ENCODE measurements at regions not wholly inside any gene's neighbourhood (a gene's known extent, or its start where the extent isn't known, plus 50 kb on each side); places are given as distances from the start of the nearest gene placed in this dataset.

DNA sequence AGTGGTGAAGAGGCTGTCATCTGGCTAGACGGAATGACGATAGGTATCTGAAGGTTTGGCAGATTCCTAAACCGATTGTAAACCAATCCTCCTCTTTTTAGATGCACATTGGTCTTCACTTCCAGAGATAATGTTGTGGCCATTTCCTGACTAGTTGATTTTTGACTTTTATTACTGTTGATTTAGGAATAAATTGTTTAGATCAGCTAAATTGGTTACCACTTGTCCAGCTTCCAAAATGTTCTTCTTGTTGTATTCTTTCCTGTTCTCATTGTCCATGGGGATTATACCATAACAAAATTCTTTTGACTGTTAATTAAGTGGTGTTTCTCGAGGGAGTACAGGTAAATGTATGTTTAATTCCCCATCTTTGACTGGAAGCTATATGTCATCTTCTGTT is 119.7 kb downstream of the MACROH2A1 start:
- H3K4ac ChIP-seq (ENCODE audit: low read length): no peak overlapping the region
- H4K91ac ChIP-seq (ENCODE audit: low read depth, low read length, poor library complexity): no peak overlapping the region
- DNase-seq (ENCODE audit: low spot score): no peak
- no peak overlapping the region for H2AK5ac ChIP-seq (ENCODE audit: low read depth, low read length)
- no peak overlapping the region for H3K4me2 ChIP-seq (ENCODE audit: insufficient read depth, low read length, poor library complexity, severe bottlenecking)
- H3K4me3 ChIP-seq (ENCODE audit: low read length in 2 of 2): no peak overlapping the region
- no peak overlapping the region for H2BK12ac ChIP-seq (ENCODE audit: low read length)
- H3K27ac ChIP-seq (replicated peaks; ENCODE audit: low read length): no peak overlapping the region
- H3K9ac ChIP-seq (ENCODE audit: low read depth, low read length, poor library complexity): no peak overlapping the region
- H2AFZ ChIP-seq (ENCODE audit: low read length): no peak overlapping the region
- no peak overlapping the region for H3K18ac ChIP-seq (ENCODE audit: low read length)
- no peaks in the 10 kb centered on the region for H3K36me3 ChIP-seq (replicated peaks in 1 of 2; ENCODE audit: control insufficient read depth in 2 of 2, insufficient read depth in 2 of 2, low read length in 2 of 2)
- H3K23ac ChIP-seq (ENCODE audit: low read depth, low read length, poor library complexity): no peak overlapping the region
- WGBS, 2 donors (ENCODE audit: extremely low coverage in 2 of 2, insufficient read length in 2 of 2, insufficient replicate concordance in 1 of 2): no CpG with 5 or more reads among the region's 4 CpGs
- no peaks in the 10 kb centered on the region for H3K79me1 ChIP-seq (ENCODE audit: low read depth, low read length)
- H3K14ac ChIP-seq (ENCODE audit: low read length): no peak overlapping the region
- no peak overlapping the region for H2BK5ac ChIP-seq (ENCODE audit: low read length)
- H3K9me3 ChIP-seq (replicated peaks in 1 of 2; ENCODE audit: control insufficient read depth in 2 of 2, insufficient read depth in 1 of 2, low read depth in 1 of 2, low read length in 2 of 2): no peaks in the 10 kb centered on the region
- H2BK15ac ChIP-seq (ENCODE audit: low read length): no peak overlapping the region
- H2BK120ac ChIP-seq (ENCODE audit: low read depth, low read length): no peak overlapping the region
- no peaks in the 10 kb centered on the region for H3K4me1 ChIP-seq (ENCODE audit: control insufficient read depth in 2 of 2, insufficient read depth in 1 of 2, low read depth in 1 of 2, low read length in 2 of 2)
- no peak overlapping the region for H4K8ac ChIP-seq (ENCODE audit: low read depth, low read length)
- peaks cover 0 to 9% (median 0%) of the 10 kb centered on the region in 3 experiments for H3K27me3 ChIP-seq (ENCODE audit: control insufficient read depth in 3 of 3, insufficient read depth in 3 of 3, low read depth in 1 of 3, low read length in 3 of 3)

DNA sequence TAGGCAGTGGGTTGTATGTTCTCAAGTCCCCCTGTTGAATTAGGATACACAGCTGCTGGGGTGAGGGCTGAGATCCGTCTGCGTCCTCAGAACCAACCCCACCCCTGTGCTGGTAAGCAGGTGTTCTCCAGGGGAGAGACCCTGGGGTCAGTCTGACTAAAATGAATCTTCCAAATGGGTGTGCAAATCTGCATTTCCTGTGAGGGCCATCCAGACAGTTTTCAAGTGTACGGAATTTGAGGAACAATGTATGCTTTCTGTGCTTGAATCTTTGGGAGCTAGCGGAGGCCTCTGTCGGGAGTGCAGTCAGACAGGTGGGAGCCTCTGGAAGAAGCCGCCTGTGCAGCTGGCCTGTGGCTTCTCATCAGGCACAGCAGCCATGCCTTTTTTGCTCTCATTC is 122.9 kb downstream of the MACROH2A1 start:
- WGBS, 2 donors (ENCODE audit: extremely low coverage in 2 of 2, insufficient read length in 2 of 2, insufficient replicate concordance in 1 of 2): no CpG with 5 or more reads among the region's 6 CpGs
- Histone ChIP-seq H3K4me1 (ENCODE audit: control insufficient read depth in 2 of 2, insufficient read depth in 1 of 2, low read depth in 1 of 2, low read length in 2 of 2) (peaks cover 0 to 2% of the 10 kb centered on the region in 2 donors), H4K8ac (ENCODE audit: low read depth, low read length) (no peak overlapping the region), H3K9me3 (replicated peaks in 1 of 2; ENCODE audit: control insufficient read depth in 2 of 2, insufficient read depth in 1 of 2, low read depth in 1 of 2, low read length in 2 of 2) (no peaks in the 10 kb centered on the region), H3K14ac (ENCODE audit: low read length) (no peak overlapping the region), H2BK12ac (ENCODE audit: low read length) (no peak overlapping the region), H2BK15ac (ENCODE audit: low read length) (no peak overlapping the region), H3K18ac (ENCODE audit: low read length) (no peak overlapping the region), H2BK120ac (ENCODE audit: low read depth, low read length) (no peak overlapping the region), H2AK5ac (ENCODE audit: low read depth, low read length) (no peak overlapping the region), H2AFZ (ENCODE audit: low read length) (no peak overlapping the region), H3K27ac (replicated peaks; ENCODE audit: low read length) (no peak overlapping the region), H3K79me1 (ENCODE audit: low read depth, low read length) (no peaks in the 10 kb centered on the region), H3K4me3 (ENCODE audit: low read length in 2 of 2) (no peak overlapping the region), H3K36me3 (replicated peaks in 1 of 2; ENCODE audit: control insufficient read depth in 2 of 2, insufficient read depth in 2 of 2, low read length in 2 of 2) (no peaks in the 10 kb centered on the region), H3K27me3 (ENCODE audit: control insufficient read depth in 3 of 3, insufficient read depth in 3 of 3, low read depth in 1 of 3, low read length in 3 of 3) (peaks cover 0 to 30% (median 0%) of the 10 kb centered on the region in 3 experiments), H3K4ac (ENCODE audit: low read length) (no peak overlapping the region), H4K91ac (ENCODE audit: low read depth, low read length, poor library complexity) (no peak overlapping the region), H2BK5ac (ENCODE audit: low read length) (no peak overlapping the region), H3K4me2 (ENCODE audit: insufficient read depth, low read length, poor library complexity, severe bottlenecking) (no peak overlapping the region), H3K9ac (ENCODE audit: low read depth, low read length, poor library complexity) (no peak overlapping the region), H3K23ac (ENCODE audit: low read depth, low read length, poor library complexity) (no peak overlapping the region)
- no peak for DNase-seq (ENCODE audit: low spot score)

DNA sequence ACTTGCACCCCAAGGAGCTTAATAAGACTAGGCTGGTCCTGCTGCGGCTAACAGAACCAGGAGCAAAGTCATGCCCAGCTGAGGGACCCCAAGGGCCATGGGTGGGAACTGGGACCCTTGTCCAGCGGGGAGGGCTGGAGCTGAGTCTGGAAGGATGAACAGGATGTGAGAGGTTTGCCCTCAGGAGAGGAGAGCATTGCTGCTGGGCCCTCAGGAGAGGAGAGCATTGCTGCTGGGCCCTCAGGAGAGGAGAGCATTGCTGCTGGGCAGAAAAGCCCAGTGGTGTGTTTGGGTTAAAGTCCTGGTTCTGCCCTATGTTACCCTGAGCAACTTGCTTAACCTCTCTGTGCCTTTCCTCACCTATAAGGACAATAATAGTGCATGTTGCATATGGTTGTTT is 125.8 kb downstream of the MACROH2A1 start:
- Histone ChIP-seq H3K4me2 (ENCODE audit: insufficient read depth, low read length, poor library complexity, severe bottlenecking) (no peak overlapping the region), H3K4ac (ENCODE audit: low read length) (no peak overlapping the region), H2AFZ (ENCODE audit: low read length) (no peak overlapping the region)

DNA sequence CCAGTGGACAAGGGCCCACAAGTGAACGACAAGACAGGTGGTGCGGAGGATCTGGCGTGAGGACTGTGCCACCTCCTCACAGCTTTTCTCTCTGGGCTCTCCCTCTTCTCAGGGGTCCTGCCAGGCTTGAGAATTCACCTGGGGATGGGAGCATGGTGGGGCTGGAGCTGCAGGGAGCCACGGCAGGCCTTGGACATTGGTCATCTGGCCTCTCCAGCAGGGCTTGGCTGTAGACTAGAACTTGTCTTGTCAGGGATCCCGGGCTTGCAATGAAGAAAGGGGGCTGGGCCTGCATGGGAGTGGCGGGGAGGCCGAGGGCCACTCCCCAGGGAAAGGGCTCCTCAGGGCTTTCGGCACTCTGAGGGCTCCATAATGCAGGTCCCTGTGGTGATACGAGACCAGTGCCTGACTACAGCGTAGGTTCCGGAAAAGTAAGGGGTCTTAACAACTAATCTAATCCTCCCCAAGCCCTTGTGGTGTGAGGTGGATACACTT is 126.7 kb downstream of the MACROH2A1 start:
- no peak overlapping the region for H3K4me3 ChIP-seq (ENCODE audit: low read length in 2 of 2)
- no peak overlapping the region for H3K23ac ChIP-seq (ENCODE audit: low read depth, low read length, poor library complexity)
- H2BK120ac ChIP-seq (ENCODE audit: low read depth, low read length): no peak overlapping the region
- peak overlapping the region; percentile 6 for H3K9ac ChIP-seq (ENCODE audit: low read depth, low read length, poor library complexity)
- H4K91ac ChIP-seq (ENCODE audit: low read depth, low read length, poor library complexity): no peak overlapping the region
- no peak overlapping the region for H3K4ac ChIP-seq (ENCODE audit: low read length)
- peak overlapping the region; percentile 61 for H3K14ac ChIP-seq (ENCODE audit: low read length)
- H2BK15ac ChIP-seq (ENCODE audit: low read length): peak overlapping the region; percentile 6
- H3K4me2 ChIP-seq (ENCODE audit: insufficient read depth, low read length, poor library complexity, severe bottlenecking): no peak overlapping the region
- no peaks in the 10 kb centered on the region for H3K36me3 ChIP-seq (replicated peaks in 1 of 2; ENCODE audit: control insufficient read depth in 2 of 2, insufficient read depth in 2 of 2, low read length in 2 of 2)
- H2BK5ac ChIP-seq (ENCODE audit: low read length): no peak overlapping the region
- H2BK12ac ChIP-seq (ENCODE audit: low read length): no peak overlapping the region
- peaks cover 0 to 31% (median 0%) of the 10 kb centered on the region in 3 experiments for H3K27me3 ChIP-seq (ENCODE audit: control insufficient read depth in 3 of 3, insufficient read depth in 3 of 3, low read depth in 1 of 3, low read length in 3 of 3)
- H2AK5ac ChIP-seq (ENCODE audit: low read depth, low read length): peak overlapping the region; percentile 13
- H3K27ac ChIP-seq (replicated peaks; ENCODE audit: low read length): no peak overlapping the region
- no CpG with 5 or more reads among the region's 11 CpGs for WGBS, 2 donors (ENCODE audit: extremely low coverage in 2 of 2, insufficient read length in 2 of 2, insufficient replicate concordance in 1 of 2)
- no peak for DNase-seq (ENCODE audit: low spot score)
- no peaks in the 10 kb centered on the region for H3K9me3 ChIP-seq (replicated peaks in 1 of 2; ENCODE audit: control insufficient read depth in 2 of 2, insufficient read depth in 1 of 2, low read depth in 1 of 2, low read length in 2 of 2)
- H4K8ac ChIP-seq (ENCODE audit: low read depth, low read length): no peak overlapping the region
- H3K79me1 ChIP-seq (ENCODE audit: low read depth, low read length): no peaks in the 10 kb centered on the region
- peaks cover 0 to 4% of the 10 kb centered on the region in 2 donors for H3K4me1 ChIP-seq (ENCODE audit: control insufficient read depth in 2 of 2, insufficient read depth in 1 of 2, low read depth in 1 of 2, low read length in 2 of 2)
- H2AFZ ChIP-seq (ENCODE audit: low read length): no peak overlapping the region
- peak overlapping the region; percentile 30 for H3K18ac ChIP-seq (ENCODE audit: low read length)

More for the DNA sequence above, 125.8 kb downstream of the MACROH2A1 start:
- no peak overlapping the region for H3K14ac ChIP-seq (ENCODE audit: low read length)
- H4K91ac ChIP-seq (ENCODE audit: low read depth, low read length, poor library complexity): no peak overlapping the region
- H3K9me3 ChIP-seq (replicated peaks in 1 of 2; ENCODE audit: control insufficient read depth in 2 of 2, insufficient read depth in 1 of 2, low read depth in 1 of 2, low read length in 2 of 2): no peaks in the 10 kb centered on the region
- no peaks in the 10 kb centered on the region for H3K36me3 ChIP-seq (replicated peaks in 1 of 2; ENCODE audit: control insufficient read depth in 2 of 2, insufficient read depth in 2 of 2, low read length in 2 of 2)
- no peak overlapping the region for H3K27ac ChIP-seq (replicated peaks; ENCODE audit: low read length)
- peak overlapping the region; percentile 15 for H2AK5ac ChIP-seq (ENCODE audit: low read depth, low read length)
- no CpG with 5 or more reads among the region's 2 CpGs for WGBS, 2 donors (ENCODE audit: extremely low coverage in 2 of 2, insufficient read length in 2 of 2, insufficient replicate concordance in 1 of 2)
- no peak overlapping the region for H2BK5ac ChIP-seq (ENCODE audit: low read length)
- H3K23ac ChIP-seq (ENCODE audit: low read depth, low read length, poor library complexity): no peak overlapping the region
- no peak overlapping the region for H4K8ac ChIP-seq (ENCODE audit: low read depth, low read length)
- H2BK12ac ChIP-seq (ENCODE audit: low read length): no peak overlapping the region
- no peak overlapping the region for H2BK120ac ChIP-seq (ENCODE audit: low read depth, low read length)
- H3K18ac ChIP-seq (ENCODE audit: low read length): no peak overlapping the region
- H2BK15ac ChIP-seq (ENCODE audit: low read length): no peak overlapping the region
- no peak for DNase-seq (ENCODE audit: low spot score)
- H3K9ac ChIP-seq (ENCODE audit: low read depth, low read length, poor library complexity): no peak overlapping the region
- no peak overlapping the region for H3K4me3 ChIP-seq (ENCODE audit: low read length in 2 of 2)
- peaks cover 0 to 2% of the 10 kb centered on the region in 2 donors for H3K4me1 ChIP-seq (ENCODE audit: control insufficient read depth in 2 of 2, insufficient read depth in 1 of 2, low read depth in 1 of 2, low read length in 2 of 2)
- peaks cover 0 to 30% (median 0%) of the 10 kb centered on the region in 3 experiments for H3K27me3 ChIP-seq (ENCODE audit: control insufficient read depth in 3 of 3, insufficient read depth in 3 of 3, low read depth in 1 of 3, low read length in 3 of 3)
- no peaks in the 10 kb centered on the region for H3K79me1 ChIP-seq (ENCODE audit: low read depth, low read length)

Measured in neuronal stem cell (in vitro differentiated cells).